ENCODE measurements at regions not wholly inside any gene's neighbourhood (a gene's known extent, or its start where the extent isn't known, plus 50 kb on each side); places are given as distances from the start of the nearest gene placed in this dataset.

GRCh38 chr16:54231919-54232318 is 54.7 kb downstream of the IRX3 start:
- Histone ChIP-seq H3K27me3 (no peaks in the 10 kb centered on the region), H3K36me3 (no peaks in the 10 kb centered on the region), H3K4me3 (ENCODE audit: low read depth, low read length) (no peak overlapping the region), H3K4me1 (no peaks in the 10 kb centered on the region), H3K9me3 (peaks cover 2% of the 10 kb centered on the region; the same call in 1 of the 2 replicates)
- no peak for TF ChIP-seq CTCF (IDR thresholded peaks at IDR 0.05; ENCODE audit: low read depth, low read length)
- no peak for DNase-seq

- Histone ChIP-seq H3K4me3 (ENCODE audit: low read depth, low read length) (no peak overlapping the region), H3K4me1 (no peaks in the 10 kb centered on the region), H3K27me3 (no peaks in the 10 kb centered on the region), H3K36me3 (no peaks in the 10 kb centered on the region), H3K9me3 (peaks cover 2% of the 10 kb centered on the region; the same call in 1 of the 2 replicates)
- no peak for TF ChIP-seq CTCF (IDR thresholded peaks at IDR 0.05; ENCODE audit: low read depth, low read length)
- DNase-seq, result no peak
Observed at GRCh38 chr16:54231336-54231735, 55.3 kb downstream of the IRX3 start.

- H3K9me3 ChIP-seq, result peaks cover 2% of the 10 kb centered on the region; the same call in 1 of the 2 replicates
- no peak overlapping the region for H3K4me3 ChIP-seq (ENCODE audit: low read depth, low read length)
- TF ChIP-seq CTCF (IDR thresholded peaks at IDR 0.05; ENCODE audit: low read depth, low read length), result no peak
- no peaks in the 10 kb centered on the region for H3K27me3 ChIP-seq
- no peaks in the 10 kb centered on the region for H3K4me1 ChIP-seq
- DNase-seq, result no peak
- no peaks in the 10 kb centered on the region for H3K36me3 ChIP-seq
Observed at GRCh38 chr16:54228325-54228724, 58.3 kb downstream of the IRX3 start.

GRCh38 chr16:54226296-54227010 is 60.1 kb downstream of the IRX3 start:
- Histone ChIP-seq H3K27me3 (no peaks in the 10 kb centered on the region), H3K4me3 (ENCODE audit: low read depth, low read length) (no peak overlapping the region), H3K4me1 (no peaks in the 10 kb centered on the region), H3K9me3 (no peaks in the 10 kb centered on the region; the same call in 1 of the 2 replicates), H3K36me3 (no peaks in the 10 kb centered on the region)
- no peak for DNase-seq
- TF ChIP-seq CTCF (IDR thresholded peaks at IDR 0.05; ENCODE audit: low read depth, low read length), result no peak

- H3K27me3 ChIP-seq, result no peaks in the 10 kb centered on the region
- H3K4me1 ChIP-seq, result no peaks in the 10 kb centered on the region
- no peaks in the 10 kb centered on the region for H3K9me3 ChIP-seq
- no peak for TF ChIP-seq CTCF (IDR thresholded peaks at IDR 0.05; ENCODE audit: low read depth, low read length)
- H3K4me3 ChIP-seq (ENCODE audit: low read depth, low read length), result no peak overlapping the region
- DNase-seq, result no peak
- no peaks in the 10 kb centered on the region for H3K36me3 ChIP-seq
Observed at GRCh38 chr16:54219709-54220108, 66.9 kb downstream of the IRX3 start.

- no peaks in the 10 kb centered on the region for H3K9me3 ChIP-seq
- H3K36me3 ChIP-seq, result no peaks in the 10 kb centered on the region
- no peaks in the 10 kb centered on the region for H3K4me1 ChIP-seq
- DNase-seq, result no peak
- H3K27me3 ChIP-seq, result no peaks in the 10 kb centered on the region
- H3K4me3 ChIP-seq (ENCODE audit: low read depth, low read length), result no peak overlapping the region
- TF ChIP-seq CTCF (IDR thresholded peaks at IDR 0.05; ENCODE audit: low read depth, low read length), result no peak
Observed at GRCh38 chr16:54216688-54217087, 69.9 kb downstream of the IRX3 start.

Data from BE2C (cell line).